Loucy (cell line): ENCODE measurements at regions not wholly inside any gene's neighbourhood (a gene's known extent, or its start where the extent isn't known, plus 50 kb on each side); places are given as distances from the start of the nearest gene placed in this dataset.

Experiments
- EZH2phosphoT487 ChIP-seq: fragments of 200-600 bp; IDR thresholded peaks from 2 replicates; pipeline ENCODE4 v1.6.1; 2018; ENCODE audit warnings: antibody characterized with exemption, mild to moderate bottlenecking, moderate library complexity, borderline replicate concordance
- TF ChIP-seq, protein P1 (sequence below): fragments of 200-600 bp; sonication (generic); conservative IDR thresholded peaks from 2 replicates; pipeline ENCODE4 v1.5.1; 2014; ENCODE audit warnings: mild to moderate bottlenecking, antibody characterized with exemption, low read length

DNA sequence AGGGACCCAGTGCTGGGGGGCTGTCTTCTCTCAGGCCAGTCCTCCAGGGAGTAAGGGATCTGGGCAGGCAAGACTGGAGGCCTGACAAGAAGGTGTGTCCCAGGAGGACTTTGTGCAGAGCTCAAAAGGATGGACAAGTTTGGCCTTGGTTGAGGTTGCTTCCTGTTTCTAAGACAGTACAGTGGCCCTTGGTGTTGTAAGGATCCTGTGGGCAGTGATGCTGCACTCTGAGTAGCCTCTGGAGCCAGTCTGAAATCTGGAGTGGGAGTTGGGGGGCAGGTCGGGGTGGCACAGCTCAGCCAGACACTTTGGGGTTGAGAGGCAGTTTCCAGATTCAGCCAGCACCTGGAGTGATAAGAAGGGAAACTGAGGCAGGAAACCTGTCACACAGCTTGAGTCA, 139.2 kb upstream of the ZMIZ1 start:
- TF ChIP-seq, protein P1, sequence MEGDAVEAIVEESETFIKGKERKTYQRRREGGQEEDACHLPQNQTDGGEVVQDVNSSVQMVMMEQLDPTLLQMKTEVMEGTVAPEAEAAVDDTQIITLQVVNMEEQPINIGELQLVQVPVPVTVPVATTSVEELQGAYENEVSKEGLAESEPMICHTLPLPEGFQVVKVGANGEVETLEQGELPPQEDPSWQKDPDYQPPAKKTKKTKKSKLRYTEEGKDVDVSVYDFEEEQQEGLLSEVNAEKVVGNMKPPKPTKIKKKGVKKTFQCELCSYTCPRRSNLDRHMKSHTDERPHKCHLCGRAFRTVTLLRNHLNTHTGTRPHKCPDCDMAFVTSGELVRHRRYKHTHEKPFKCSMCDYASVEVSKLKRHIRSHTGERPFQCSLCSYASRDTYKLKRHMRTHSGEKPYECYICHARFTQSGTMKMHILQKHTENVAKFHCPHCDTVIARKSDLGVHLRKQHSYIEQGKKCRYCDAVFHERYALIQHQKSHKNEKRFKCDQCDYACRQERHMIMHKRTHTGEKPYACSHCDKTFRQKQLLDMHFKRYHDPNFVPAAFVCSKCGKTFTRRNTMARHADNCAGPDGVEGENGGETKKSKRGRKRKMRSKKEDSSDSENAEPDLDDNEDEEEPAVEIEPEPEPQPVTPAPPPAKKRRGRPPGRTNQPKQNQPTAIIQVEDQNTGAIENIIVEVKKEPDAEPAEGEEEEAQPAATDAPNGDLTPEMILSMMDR: no peak
- TF ChIP-seq EZH2phosphoT487: no peak
